ENCODE measurements at regions not wholly inside any gene's neighbourhood (a gene's known extent, or its start where the extent isn't known, plus 50 kb on each side); places are given as distances from the start of the nearest gene placed in this dataset.

DNA sequence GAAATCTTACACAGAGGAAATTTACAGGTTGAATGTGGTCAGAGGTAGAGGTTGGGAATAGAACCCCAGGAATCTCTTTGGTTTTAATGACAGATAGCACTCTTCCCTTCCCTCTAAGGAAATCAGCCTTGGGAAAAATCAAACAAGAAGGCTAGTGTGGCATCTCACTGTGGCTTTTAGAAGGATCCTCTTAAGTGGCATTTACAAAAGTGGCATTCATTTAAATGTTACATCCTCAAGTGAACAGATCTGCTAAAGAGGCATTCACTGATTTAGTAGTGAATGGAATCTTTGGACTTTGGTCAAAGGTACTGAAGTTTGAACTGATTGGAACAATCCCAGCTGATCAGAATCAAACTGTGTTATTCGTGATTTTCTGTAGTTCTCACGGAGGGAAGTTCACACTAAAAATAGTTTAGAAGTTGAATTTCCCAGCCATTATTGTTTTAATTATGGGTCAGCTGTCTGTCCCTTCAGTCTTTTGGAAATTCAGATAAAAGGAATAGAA, 136.5 kb upstream of the FN1 start:
- no peak overlapping the region for H3K27ac ChIP-seq (ENCODE audit: low read depth, low read length)
- no peaks in the 10 kb centered on the region for H3K79me2 ChIP-seq (ENCODE audit: insufficient read depth, low read length)
- DNase-seq (ENCODE audit: insufficient read length, low spot score, missing footprints): no peak
- no peak for TF ChIP-seq CTCF (IDR thresholded peaks at IDR 0.05; ENCODE audit: extremely low read depth, low read depth, low read length)
- H4K20me1 ChIP-seq (ENCODE audit: insufficient read depth, low read length): no peaks in the 10 kb centered on the region
- no peak overlapping the region for H3K4me3 ChIP-seq (ENCODE audit: insufficient read depth, low read length)
- H3K9me3 ChIP-seq (ENCODE audit: low read depth, low read length): no peaks in the 10 kb centered on the region
- no peak overlapping the region for H2AFZ ChIP-seq (ENCODE audit: low read length)
- H3K4me1 ChIP-seq (ENCODE audit: insufficient read depth, low read length): no peaks in the 10 kb centered on the region
- no peak overlapping the region for H3K4me2 ChIP-seq (ENCODE audit: insufficient read depth, low read length)
- no peaks in the 10 kb centered on the region for H3K36me3 ChIP-seq (ENCODE audit: insufficient read depth, low read length)
- H3K27me3 ChIP-seq (ENCODE audit: insufficient read depth, low read length): no peaks in the 10 kb centered on the region

- Histone ChIP-seq H3K79me2 (ENCODE audit: insufficient read depth, low read length) (no peaks in the 10 kb centered on the region), H2AFZ (ENCODE audit: low read length) (no peak overlapping the region), H3K4me1 (ENCODE audit: insufficient read depth, low read length) (no peaks in the 10 kb centered on the region), H3K4me2 (ENCODE audit: insufficient read depth, low read length) (no peak overlapping the region), H3K27ac (ENCODE audit: low read depth, low read length) (no peak overlapping the region), H3K4me3 (ENCODE audit: insufficient read depth, low read length) (no peak overlapping the region), H3K36me3 (ENCODE audit: insufficient read depth, low read length) (no peaks in the 10 kb centered on the region), H4K20me1 (ENCODE audit: insufficient read depth, low read length) (no peaks in the 10 kb centered on the region), H3K27me3 (ENCODE audit: insufficient read depth, low read length) (no peaks in the 10 kb centered on the region), H3K9me3 (ENCODE audit: low read depth, low read length) (no peaks in the 10 kb centered on the region)
- no peak for TF ChIP-seq CTCF (IDR thresholded peaks at IDR 0.05; ENCODE audit: extremely low read depth, low read depth, low read length)
- DNase-seq (ENCODE audit: insufficient read length, low spot score, missing footprints): no peak
These were observed 135.8 kb upstream of the FN1 start for GRCh38 chr2:215571689-215572088.

- Histone ChIP-seq H3K4me1 (ENCODE audit: insufficient read depth, low read length) (no peaks in the 10 kb centered on the region), H3K36me3 (ENCODE audit: insufficient read depth, low read length) (no peaks in the 10 kb centered on the region), H3K27ac (ENCODE audit: low read depth, low read length) (no peak overlapping the region), H3K9me3 (ENCODE audit: low read depth, low read length) (no peaks in the 10 kb centered on the region), H3K79me2 (ENCODE audit: insufficient read depth, low read length) (no peaks in the 10 kb centered on the region), H4K20me1 (ENCODE audit: insufficient read depth, low read length) (no peaks in the 10 kb centered on the region), H3K27me3 (ENCODE audit: insufficient read depth, low read length) (no peaks in the 10 kb centered on the region), H2AFZ (ENCODE audit: low read length) (no peak overlapping the region), H3K4me3 (ENCODE audit: insufficient read depth, low read length) (no peak overlapping the region), H3K4me2 (ENCODE audit: insufficient read depth, low read length) (no peak overlapping the region)
- TF ChIP-seq CTCF (IDR thresholded peaks at IDR 0.05; ENCODE audit: extremely low read depth, low read depth, low read length): no peak
- DNase-seq (ENCODE audit: insufficient read length, low spot score, missing footprints): no peak
These were observed 131.6 kb upstream of the FN1 start for GRCh38 chr2:215567504-215567903.

DNA sequence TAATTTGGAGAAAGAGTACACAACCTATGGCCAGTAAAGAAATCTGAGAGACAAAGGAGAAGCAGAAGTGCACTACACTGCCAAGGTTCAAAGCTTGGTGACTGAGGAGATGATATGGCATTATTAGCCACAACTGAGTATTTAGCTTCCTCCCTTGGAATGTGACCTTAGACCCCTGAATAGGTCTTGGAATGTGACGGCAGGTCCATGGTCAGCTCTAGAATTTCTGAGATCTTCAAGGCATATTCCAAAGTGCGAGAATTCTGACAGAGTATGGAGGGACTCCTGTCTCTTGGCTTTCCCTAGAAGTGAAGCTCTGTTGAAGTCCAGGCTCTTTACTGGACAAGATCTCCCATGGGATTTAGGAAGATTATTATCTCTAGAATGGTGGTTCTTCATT, 130.0 kb upstream of the FN1 start:
- no peak overlapping the region for H3K4me2 ChIP-seq (ENCODE audit: insufficient read depth, low read length)
- no peak overlapping the region for H3K4me3 ChIP-seq (ENCODE audit: insufficient read depth, low read length)
- no peaks in the 10 kb centered on the region for H3K79me2 ChIP-seq (ENCODE audit: insufficient read depth, low read length)
- H4K20me1 ChIP-seq (ENCODE audit: insufficient read depth, low read length): no peaks in the 10 kb centered on the region
- H2AFZ ChIP-seq (ENCODE audit: low read length): no peak overlapping the region
- no peak for DNase-seq (ENCODE audit: insufficient read length, low spot score, missing footprints)
- no peak for TF ChIP-seq CTCF (IDR thresholded peaks at IDR 0.05; ENCODE audit: extremely low read depth, low read depth, low read length)
- H3K36me3 ChIP-seq (ENCODE audit: insufficient read depth, low read length): no peaks in the 10 kb centered on the region
- no peak overlapping the region for H3K27ac ChIP-seq (ENCODE audit: low read depth, low read length)
- no peaks in the 10 kb centered on the region for H3K9me3 ChIP-seq (ENCODE audit: low read depth, low read length)
- no peaks in the 10 kb centered on the region for H3K4me1 ChIP-seq (ENCODE audit: insufficient read depth, low read length)
- H3K27me3 ChIP-seq (ENCODE audit: insufficient read depth, low read length): no peaks in the 10 kb centered on the region

Measured in osteoblast (primary cell).